ENCODE measurements at regions not wholly inside any gene's neighbourhood (a gene's known extent, or its start where the extent isn't known, plus 50 kb on each side); places are given as distances from the start of the nearest gene placed in this dataset.
"Not testable (repeated sequence)": the region's sequence is repeated elsewhere in the genome, so short reads cannot be mapped to it uniquely, and the experiment has no call there.

- Mint-ChIP-seq H3K4me1 (no peaks in the 10 kb centered on the region), H3K9me3 (peaks cover 5% of the 10 kb centered on the region; the same call in 1 of the 3 replicates), H3K27me3 (ENCODE audit: insufficient read depth, low read depth, poor library complexity) (no peaks in the 10 kb centered on the region), H3K4me3 (no peak overlapping the region), H3K36me3 (ENCODE audit: low read depth) (no peaks in the 10 kb centered on the region), H3K27ac (no peak overlapping the region)
- ATAC-seq = no peak
- Histone ChIP-seq H3K27ac (ENCODE audit: low read depth) (no peak overlapping the region), H3K4me3 (no peak overlapping the region), H3K27me3 (ENCODE audit: insufficient read depth) (no peaks in the 10 kb centered on the region), H2AFZ (no peak overlapping the region), H3K4me1 (ENCODE audit: insufficient read depth) (no peaks in the 10 kb centered on the region), H4K20me1 (replicated peaks; ENCODE audit: insufficient read depth) (no peaks in the 10 kb centered on the region), H3K4me2 (no peak overlapping the region), H3K9me2 (ENCODE audit: insufficient read depth) (no peaks in the 10 kb centered on the region), H3K79me2 (replicated peaks; ENCODE audit: insufficient read depth) (no peaks in the 10 kb centered on the region), H3F3A (replicated peaks; ENCODE audit: low read depth) (no peaks in the 10 kb centered on the region), H3K36me3 (ENCODE audit: insufficient read depth) (no peaks in the 10 kb centered on the region)
- TF ChIP-seq NANOG (IDR thresholded peaks at IDR 0.05; ENCODE audit: borderline replicate concordance) (no peak), CTCF (conservative IDR thresholded peaks at IDR 0.05; ENCODE audit: low read depth in 2 of 2) (no peak), POLR2AphosphoS5 (IDR thresholded peaks at IDR 0.05; ENCODE audit: low read depth) (no peak), STAT1 (IDR thresholded peaks at IDR 0.05; ENCODE audit: unreplicated experiment) (no peak)
- no peak for DNase-seq (ENCODE audit: low spot score)
These were observed 124.2 kb upstream of the ETV3 start for GRCh38 chr1:157262422-157262821.

- H3K79me2 ChIP-seq (replicated peaks; ENCODE audit: insufficient read depth); H3F3A ChIP-seq (replicated peaks; ENCODE audit: low read depth); H3K27ac Mint-ChIP-seq; H3K4me2 ChIP-seq; H2AFZ ChIP-seq; H3K4me3 Mint-ChIP-seq; H3K9me2 ChIP-seq (ENCODE audit: insufficient read depth); DNase-seq (ENCODE audit: low spot score); H3K27me3 ChIP-seq (ENCODE audit: insufficient read depth); ATAC-seq; H4K20me1 ChIP-seq (replicated peaks; ENCODE audit: insufficient read depth); H3K36me3 ChIP-seq (ENCODE audit: insufficient read depth); H3K27ac ChIP-seq (ENCODE audit: low read depth); H3K4me1 ChIP-seq (ENCODE audit: insufficient read depth); H3K27me3 Mint-ChIP-seq (ENCODE audit: insufficient read depth, low read depth, poor library complexity); H3K4me1 Mint-ChIP-seq; H3K4me3 ChIP-seq: not testable (repeated sequence)
- Mint-ChIP-seq H3K9me3 (peaks cover 42% of the 10 kb centered on the region), H3K36me3 (ENCODE audit: low read depth) (peaks cover 28% of the 10 kb centered on the region; the same call in 2 of the 3 replicates)
These were observed 117.7 kb upstream of the ETV3 start for GRCh38 chr1:157255891-157256290.

- H3K4me2 ChIP-seq; H3K27me3 Mint-ChIP-seq (ENCODE audit: insufficient read depth, low read depth, poor library complexity); H3K27ac ChIP-seq (ENCODE audit: low read depth); H3F3A ChIP-seq (replicated peaks; ENCODE audit: low read depth); H3K4me1 ChIP-seq (ENCODE audit: insufficient read depth); H3K79me2 ChIP-seq (replicated peaks; ENCODE audit: insufficient read depth); H3K4me3 Mint-ChIP-seq; DNase-seq (ENCODE audit: low spot score); H3K4me3 ChIP-seq; H2AFZ ChIP-seq; ATAC-seq; H3K36me3 ChIP-seq (ENCODE audit: insufficient read depth); H4K20me1 ChIP-seq (replicated peaks; ENCODE audit: insufficient read depth); H3K4me1 Mint-ChIP-seq; H3K27ac Mint-ChIP-seq; H3K27me3 ChIP-seq (ENCODE audit: insufficient read depth); H3K9me2 ChIP-seq (ENCODE audit: insufficient read depth): not testable (repeated sequence)
- peaks cover 39% of the 10 kb centered on the region for H3K9me3 Mint-ChIP-seq
- H3K36me3 Mint-ChIP-seq (ENCODE audit: low read depth) = peaks cover 28% of the 10 kb centered on the region; the same call in 2 of the 3 replicates
These were observed 116.0 kb upstream of the ETV3 start for GRCh38 chr1:157254183-157254582.

- Histone ChIP-seq H3F3A (replicated peaks; ENCODE audit: low read depth) (no peaks in the 10 kb centered on the region), H3K27ac (ENCODE audit: low read depth) (no peak overlapping the region), H3K4me3 (no peak overlapping the region), H3K27me3 (ENCODE audit: insufficient read depth) (no peaks in the 10 kb centered on the region), H3K4me1 (ENCODE audit: insufficient read depth) (no peaks in the 10 kb centered on the region), H3K4me2 (no peak overlapping the region), H3K9me2 (ENCODE audit: insufficient read depth) (no peaks in the 10 kb centered on the region), H2AFZ (no peak overlapping the region), H4K20me1 (replicated peaks; ENCODE audit: insufficient read depth) (no peaks in the 10 kb centered on the region), H3K79me2 (replicated peaks; ENCODE audit: insufficient read depth) (no peaks in the 10 kb centered on the region), H3K36me3 (ENCODE audit: insufficient read depth) (peaks cover 9% of the 10 kb centered on the region)
- ATAC-seq = no peak
- Mint-ChIP-seq H3K4me1 (no peaks in the 10 kb centered on the region), H3K36me3 (ENCODE audit: low read depth) (peaks cover 28% of the 10 kb centered on the region; the same call in 2 of the 3 replicates), H3K27me3 (ENCODE audit: insufficient read depth, low read depth, poor library complexity) (no peaks in the 10 kb centered on the region), H3K4me3 (no peak overlapping the region), H3K27ac (no peak overlapping the region), H3K9me3 (peaks cover 39% of the 10 kb centered on the region)
- DNase-seq (ENCODE audit: low spot score) = no peak
- TF ChIP-seq STAT1 (IDR thresholded peaks at IDR 0.05; ENCODE audit: unreplicated experiment) (no peak), EZH2 (IDR thresholded peaks at IDR 0.05; ENCODE audit: low read depth, unreplicated experiment) (no peak), ETS1 (IDR thresholded peaks at IDR 0.05) (no peak)
These were observed 114.3 kb upstream of the ETV3 start for GRCh38 chr1:157252473-157252872.
